ENCODE measurements at regions not wholly inside any gene's neighbourhood (a gene's known extent, or its start where the extent isn't known, plus 50 kb on each side); places are given as distances from the start of the nearest gene placed in this dataset.

DNA sequence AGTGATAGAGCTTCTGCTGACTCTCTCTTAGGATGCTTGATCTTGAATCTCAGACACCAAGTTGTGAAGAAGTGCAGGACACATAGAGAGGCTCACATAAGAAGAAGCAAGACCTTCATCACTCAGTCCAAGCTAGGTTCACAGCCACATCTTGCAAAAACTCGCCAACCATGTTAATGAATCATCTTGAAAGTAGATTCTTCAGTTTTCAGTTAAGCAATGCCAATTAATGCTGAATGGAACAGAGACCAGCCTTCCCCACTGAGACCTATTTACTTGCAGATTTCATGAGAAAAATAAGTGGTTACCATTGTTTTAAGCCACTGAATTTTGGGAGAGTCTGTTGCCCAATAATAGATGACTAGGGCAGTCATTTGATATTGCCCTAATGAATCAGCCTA lies 217.7 kb upstream of the EDIL3 start:
- peak overlapping the region; percentile 0; the same call in 1 of the 2 replicates for H2BK5ac ChIP-seq (ENCODE audit: low read depth, low read length)
- H2BK20ac ChIP-seq (ENCODE audit: low read length): no peak overlapping the region
- no peaks in the 10 kb centered on the region for H3K27me3 ChIP-seq (replicated peaks in 1 of 4; ENCODE audit: control insufficient read depth in 3 of 4, extremely low read depth in 1 of 4, insufficient read depth in 3 of 4, low read length in 3 of 4)
- DNase-seq (ENCODE audit: low read depth in 1 of 2, low spot score in 2 of 2) (no peak), FAIRE-seq (peak; percentile 81)
- no peak overlapping the region for H3K9ac ChIP-seq (replicated peaks in 1 of 4; ENCODE audit: extremely low read depth in 1 of 4, low read depth in 3 of 4, low read length in 3 of 4)
- 0 out of 2 replicates have a peak overlapping the region, but pooled peaks have one; percentile 35 for H2AFZ ChIP-seq (ENCODE audit: low read length)
- H4K5ac ChIP-seq (ENCODE audit: insufficient read length, low read depth, low read length): no peak overlapping the region
- no peaks in the 10 kb centered on the region for H4K20me1 ChIP-seq (replicated peaks in 1 of 2; ENCODE audit: control insufficient read depth in 1 of 2, insufficient read depth in 2 of 2, low read length in 2 of 2)
- no peaks in the 10 kb centered on the region for H3K79me2 ChIP-seq (ENCODE audit: control insufficient read depth in 1 of 2, insufficient read depth in 2 of 2, low read length in 2 of 2)
- POLR2A ChIA-PET (ENCODE audit: partially characterized antibody): no interaction called here
- TF ChIP-seq SP2 (IDR thresholded peaks at IDR 0.05; ENCODE audit: low read length): no peak
- no peak for TF ChIP-seq TCF12 (IDR thresholded peaks at IDR 0.05; ENCODE audit: low read depth, low read length)
- TF ChIP-seq, protein P1, sequence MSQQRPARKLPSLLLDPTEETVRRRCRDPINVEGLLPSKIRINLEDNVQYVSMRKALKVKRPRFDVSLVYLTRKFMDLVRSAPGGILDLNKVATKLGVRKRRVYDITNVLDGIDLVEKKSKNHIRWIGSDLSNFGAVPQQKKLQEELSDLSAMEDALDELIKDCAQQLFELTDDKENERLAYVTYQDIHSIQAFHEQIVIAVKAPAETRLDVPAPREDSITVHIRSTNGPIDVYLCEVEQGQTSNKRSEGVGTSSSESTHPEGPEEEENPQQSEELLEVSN (IDR thresholded peaks at IDR 0.05): no peak
- no peak for TF ChIP-seq CEBPB (IDR thresholded peaks at IDR 0.05; ENCODE audit: low read depth, low read length)
- peaks cover 2 to 19% (median 10%) of the 10 kb centered on the region in 4 experiments; a peak in 6 of 7 replicates for H3K4me1 ChIP-seq (replicated peaks in 1 of 4; ENCODE audit: control insufficient read depth in 3 of 4, insufficient read depth in 4 of 4, low read length in 3 of 4)
- H2BK12ac ChIP-seq (ENCODE audit: low read depth, low read length): no peak overlapping the region
- H2AK5ac ChIP-seq (ENCODE audit: low read depth, low read length): no peak overlapping the region
- no peak overlapping the region for H4K91ac ChIP-seq (replicated peaks; ENCODE audit: insufficient read length, low read length)
- no peak overlapping the region for H3K18ac ChIP-seq (ENCODE audit: extremely low read depth, low read length)
- H3K27ac ChIP-seq (ENCODE audit: low read depth, low read length): no peak overlapping the region
- no peak overlapping the region for H2BK15ac ChIP-seq (ENCODE audit: low read length)
- H3K4me3 ChIP-seq (ENCODE audit: extremely low read depth in 1 of 4, insufficient read depth in 2 of 4, low read depth in 3 of 4, low read length in 4 of 4): no peak overlapping the region
- no peak overlapping the region for H3K4ac ChIP-seq (replicated peaks; ENCODE audit: insufficient read length, low read depth, low read length)
- CTCF ChIA-PET (ENCODE audit: partially characterized antibody): interaction anchor here (1.0 to 1.4 kb wide), 2 partner anchors 11 to 514 kb away, joined by 3 read pairs; no protein-coding TSS in a partner anchor
- peaks cover 0 to under 1% (median 0%) of the 10 kb centered on the region in 4 experiments; a peak in 2 of 8 replicates for H3K36me3 ChIP-seq (ENCODE audit: control insufficient read depth in 2 of 4, insufficient read depth in 4 of 4, low read length in 3 of 4)
- 67% methylated on average over 1 of the region's 1 CpG; no CpG with 5 or more reads in 1 of the 2 experiments for WGBS, 2 experiments (ENCODE audit: extremely low coverage in 1 of 2, insufficient coverage in 1 of 2, insufficient read length in 1 of 2, insufficient replicate concordance in 2 of 2, low coverage in 1 of 2, low lambda C conversion rate in 2 of 2, missing lambda C conversion rate in 1 of 2)
- no peak overlapping the region for H3K14ac ChIP-seq (ENCODE audit: insufficient read length)
- no peak overlapping the region for H3K23ac ChIP-seq (ENCODE audit: insufficient read length)
- H3K4me2 ChIP-seq (ENCODE audit: insufficient read depth in 1 of 2, low read depth in 2 of 2, low read length in 2 of 2): no peak overlapping the region
- H3K23me2 ChIP-seq (ENCODE audit: low read depth, low read length): no peaks in the 10 kb centered on the region
- H4K8ac ChIP-seq (ENCODE audit: extremely low read depth, insufficient read depth, low read length): no peak overlapping the region
- H3K9me3 ChIP-seq (ENCODE audit: insufficient read depth in 2 of 2, low read depth in 1 of 2, low read length in 1 of 2): peaks cover 0 to under 1% of the 10 kb centered on the region in 2 experiments; a peak in 1 of 4 replicates
- no peak overlapping the region for H2BK120ac ChIP-seq (replicated peaks; ENCODE audit: low read depth, low read length)
- H3K56ac ChIP-seq (replicated peaks; ENCODE audit: insufficient read length, low read depth, low read length): no peak overlapping the region
- H3K79me1 ChIP-seq (ENCODE audit: low read depth, low read length): no peaks in the 10 kb centered on the region

Data from H1 (cell line).